Gastroesophageal sphincter (tissue), 4 donors: ENCODE measurements at regions not wholly inside any gene's neighbourhood (a gene's known extent, or its start where the extent isn't known, plus 50 kb on each side); places are given as distances from the start of the nearest gene placed in this dataset.

Experiments
- ATAC-seq: fragments of 150-250 bp; one replicate; pipeline ENCODE4 v1.9.1; 2016; ENCODE audit warnings: mild to moderate bottlenecking, moderate library complexity
- H3K27ac ChIP-seq, 4 donors: fragments of 200-600 bp; sonication (generic) in 3 of 4; 1 replicate in 3 of 4; 2 replicates in 1 of 4; pipeline ENCODE4 v1.5.1; 2016 to 2019
- H3K27me3 ChIP-seq: fragments of 200-600 bp; sonication (generic); one replicate; pipeline ENCODE4 v1.5.1; 2019
- H3K36me3 ChIP-seq, 2 donors: fragments of 200-600 bp; sonication (generic); one replicate each; pipeline ENCODE4 v1.5.1; 2019; ENCODE audit warnings: control low read depth in 1 of 2
- H3K4me1 ChIP-seq, 3 donors: fragments of 200-600 bp; sonication (generic); 1 replicate in 2 of 3; 2 replicates in 1 of 3; pipeline ENCODE4 v1.5.1; 2016 to 2019; ENCODE audit warnings: control low read depth in 2 of 3
- H3K4me3 ChIP-seq, 2 donors: fragments of 200-600 bp; sonication (generic); one replicate each; pipeline ENCODE4 v1.5.1; 2019; ENCODE audit warnings: mild to moderate bottlenecking in 1 of 2, moderate library complexity in 1 of 2
- H3K9me3 ChIP-seq, 3 donors: fragments of 200-600 bp; sonication (generic); one replicate each; pipeline ENCODE4 v1.5.1; 2017 to 2019; ENCODE audit warnings: control low read depth in 2 of 3
- CTCF ChIP-seq, 4 experiments: fragments of 200-600 bp in 2 of 4; fragments of 450-650 bp in 2 of 4; sonication (generic) in 1 of 4; IDR thresholded peaks; one replicate each; pipeline ENCODE4 v1.5.1; 2017 to 2019; ENCODE audit warnings: antibody characterized with exemption in 4 of 4, mild to moderate bottlenecking in 2 of 4, moderate library complexity in 2 of 4
- EP300 ChIP-seq: sonication (generic); formaldehyde crosslinking; IDR thresholded peaks from one replicate; pipeline ENCODE4 v1.6.1; 2017; ENCODE audit warnings: antibody characterized with exemption, mild to moderate bottlenecking
- POLR2A ChIP-seq, 2 donors: fragments of 450-650 bp; IDR thresholded peaks; one replicate each; pipeline ENCODE4 v1.6.1; 2017; ENCODE audit warnings: antibody characterized with exemption in 2 of 2, mild to moderate bottlenecking in 2 of 2, moderate library complexity in 1 of 2
- POLR2AphosphoS5 ChIP-seq: sonication (generic); formaldehyde crosslinking; IDR thresholded peaks from one replicate; pipeline ENCODE4 v1.6.1; 2017; ENCODE audit warnings: antibody characterized with exemption
- WGBS, 2 donors: methylation state at CpG; one replicate each; pipeline ENCODE4 v1.1.5; 2018; ENCODE audit warnings: low coverage in 1 of 2; 5-methylcytosine and 5-hydroxymethylcytosine counted together

GRCh38 chr5:98468188-98468869 lies 305.1 kb upstream of the RGMB start:
- Histone ChIP-seq H3K4me1 (no peaks in the 10 kb centered on the region), H3K9me3 (no peaks in the 10 kb centered on the region), H3K4me3 (no peak overlapping the region), H3K36me3 (no peaks in the 10 kb centered on the region), H3K27ac (no peak overlapping the region), H3K27me3 (no peaks in the 10 kb centered on the region)
- 31 to 46% methylated on average over 4 of the region's 4 CpGs for WGBS, 2 donors
- TF ChIP-seq POLR2AphosphoS5 (no peak), CTCF (IDR thresholded peaks at IDR 0.05) (no peak), POLR2A (IDR thresholded peaks at IDR 0.05) (no peak), EP300 (no peak)
- no peak for ATAC-seq

- ATAC-seq = no peak
These were observed 302.7 kb upstream of the RGMB start for GRCh38 chr5:98470747-98471146.

GRCh38 chr5:98471458-98471857 lies 302.0 kb upstream of the RGMB start:
- Histone ChIP-seq H3K4me1 (no peaks in the 10 kb centered on the region), H3K27ac (no peak overlapping the region), H3K4me3 (no peak overlapping the region), H3K27me3 (no peaks in the 10 kb centered on the region), H3K36me3 (no peaks in the 10 kb centered on the region), H3K9me3 (no peaks in the 10 kb centered on the region)
- TF ChIP-seq EP300 = no peak
- TF ChIP-seq POLR2AphosphoS5 = no peak
- no peak for TF ChIP-seq CTCF (IDR thresholded peaks at IDR 0.05)
- TF ChIP-seq POLR2A (IDR thresholded peaks at IDR 0.05) = no peak
- no peak for ATAC-seq
- whole genome bisulfite sequencing, 2 donors = 89 to 97% methylated on average over 2 of the region's 2 CpGs

More at GRCh38 chr5:98470747-98471146, 302.7 kb upstream of the RGMB start:
- 92 to 100% methylated on average over 1 to 2 of the region's 2 CpGs for WGBS, 2 donors
- Histone ChIP-seq H3K27ac (no peak overlapping the region), H3K4me1 (no peaks in the 10 kb centered on the region), H3K4me3 (no peak overlapping the region), H3K36me3 (no peaks in the 10 kb centered on the region), H3K27me3 (no peaks in the 10 kb centered on the region), H3K9me3 (no peaks in the 10 kb centered on the region)
- TF ChIP-seq POLR2AphosphoS5 = no peak
- TF ChIP-seq EP300 = no peak
- TF ChIP-seq CTCF (IDR thresholded peaks at IDR 0.05) = no peak
- TF ChIP-seq POLR2A (IDR thresholded peaks at IDR 0.05) = no peak

GRCh38 chr5:98474216-98474615 lies 299.2 kb upstream of the RGMB start:
- Histone ChIP-seq H3K4me3 (no peak overlapping the region), H3K36me3 (no peaks in the 10 kb centered on the region), H3K4me1 (no peaks in the 10 kb centered on the region), H3K27me3 (no peaks in the 10 kb centered on the region), H3K27ac (no peak overlapping the region), H3K9me3 (no peaks in the 10 kb centered on the region)
- TF ChIP-seq CTCF (IDR thresholded peaks at IDR 0.05) = no peak
- TF ChIP-seq POLR2AphosphoS5 = no peak
- no peak for TF ChIP-seq POLR2A (IDR thresholded peaks at IDR 0.05)
- no peak for TF ChIP-seq EP300
- ATAC-seq = no peak
- WGBS, 2 donors = 80 to 84% methylated on average over 2 of the region's 2 CpGs

GRCh38 chr5:98474782-98475181 lies 298.7 kb upstream of the RGMB start:
- 54 to 70% methylated on average over 3 of the region's 3 CpGs for whole genome bisulfite sequencing, 2 donors
- Histone ChIP-seq H3K4me1 (no peaks in the 10 kb centered on the region), H3K27me3 (no peaks in the 10 kb centered on the region), H3K27ac (no peak overlapping the region), H3K4me3 (no peak overlapping the region), H3K9me3 (no peaks in the 10 kb centered on the region), H3K36me3 (no peaks in the 10 kb centered on the region)
- no peak for ATAC-seq
- TF ChIP-seq POLR2A (IDR thresholded peaks at IDR 0.05) (no peak), CTCF (IDR thresholded peaks at IDR 0.05) (no peak), POLR2AphosphoS5 (no peak), EP300 (no peak)
